Spinal cord (tissue), 9 donors: ENCODE measurements at regions not wholly inside any gene's neighbourhood (a gene's known extent, or its start where the extent isn't known, plus 50 kb on each side); places are given as distances from the start of the nearest gene placed in this dataset.
A peak's percentile ranks its signal among the peaks of the same experiment; 100 is the strongest.
"Not testable (repeated sequence)": the region's sequence is repeated elsewhere in the genome, so short reads cannot be mapped to it uniquely, and the experiment has no call there.

Experiments
- DNase-seq, 6 donors: peaks; one replicate each; pipeline versions ENCODE4 v3.0.0 to v3.0.0-alpha.2; 2013 to 2015; ENCODE audit warnings: low spot score in 6 of 6, low read depth in 4 of 6
- H3K27ac ChIP-seq: one replicate; pipeline ENCODE4 v1.5.1; 2013; ENCODE audit warnings: low read depth, low read length, control low read depth
- H3K27me3 ChIP-seq: one replicate; pipeline ENCODE4 v1.6.1; 2013; ENCODE audit warnings: low read length; ENCODE audit not compliant: control insufficient read depth, insufficient read depth
- H3K36me3 ChIP-seq: one replicate; pipeline ENCODE4 v1.6.1; 2013; ENCODE audit warnings: low read length; ENCODE audit not compliant: control insufficient read depth, insufficient read depth
- H3K4me1 ChIP-seq: one replicate; pipeline ENCODE4 v1.6.1; 2013; ENCODE audit warnings: low read length; ENCODE audit not compliant: control insufficient read depth, insufficient read depth
- H3K4me3 ChIP-seq: one replicate; pipeline ENCODE4 v1.5.1; 2013; ENCODE audit warnings: low read depth, low read length, control low read depth
- H3K9me3 ChIP-seq: one replicate; pipeline ENCODE4 v1.6.1; 2013; ENCODE audit warnings: low read length; ENCODE audit not compliant: control insufficient read depth, insufficient read depth
- WGBS: methylation state at CpG from one replicate; pipeline ENCODE4 v1.1.5; 2013; ENCODE audit warnings: missing lambda C conversion rate; ENCODE audit not compliant: insufficient coverage; 5-methylcytosine and 5-hydroxymethylcytosine counted together
- donor health status: healthy.

DNA sequence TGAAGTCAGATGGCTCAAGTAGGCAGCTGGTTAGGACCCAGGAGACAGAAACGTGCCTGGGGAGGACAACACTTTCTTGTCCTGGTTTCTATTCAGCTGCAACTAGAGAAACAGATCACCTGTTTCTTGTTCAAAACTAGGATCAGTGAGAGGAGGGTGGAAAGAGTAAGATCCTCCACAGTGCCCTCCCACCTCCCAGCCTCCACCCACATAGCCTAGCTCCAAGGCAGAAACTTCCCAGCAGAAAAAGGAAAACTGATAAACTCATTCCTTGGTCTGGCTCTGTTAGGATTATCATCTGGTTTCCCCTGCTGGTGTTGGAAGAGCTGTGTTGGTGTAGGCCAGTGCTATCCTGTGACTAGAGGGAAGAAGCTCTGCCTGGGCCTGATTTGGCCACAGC lies 943.8 kb upstream of the DEFB115 start:
- not testable (repeated sequence) for H3K9me3 ChIP-seq, H3K4me1 ChIP-seq, DNase-seq, H3K36me3 ChIP-seq, H3K27me3 ChIP-seq, H3K27ac ChIP-seq, H3K4me3 ChIP-seq
- WGBS = no CpG with 5 or more reads among the region's 1 CpG

DNA sequence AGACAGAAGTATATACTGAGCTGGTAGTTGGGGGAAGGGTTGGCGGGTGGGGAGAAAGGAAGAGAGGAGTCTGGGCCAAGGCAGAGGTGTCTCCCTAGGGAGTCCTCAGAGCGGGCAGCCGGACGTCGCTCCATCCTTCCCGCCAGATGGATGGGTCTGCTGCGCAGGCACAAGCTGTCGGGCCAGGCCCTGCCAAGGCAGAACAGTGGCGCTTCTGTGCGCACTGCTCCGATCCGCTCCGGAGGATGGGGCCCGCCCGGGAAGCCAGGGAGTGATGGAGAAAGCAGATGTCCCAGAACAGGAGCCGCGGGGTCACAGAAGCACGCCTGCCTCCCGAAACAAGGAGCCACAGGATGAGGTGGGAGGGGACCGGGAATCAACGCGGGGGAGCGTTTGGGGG lies 941.4 kb upstream of the DEFB115 start:
- not testable (repeated sequence) for H3K4me3 ChIP-seq, H3K9me3 ChIP-seq, H3K27ac ChIP-seq, H3K36me3 ChIP-seq, H3K27me3 ChIP-seq, H3K4me1 ChIP-seq
- 16% methylated on average over 15 of the region's 23 CpGs for WGBS
- peak in 2 of 6 donors; percentile 2 to 49 for DNase-seq

DNA sequence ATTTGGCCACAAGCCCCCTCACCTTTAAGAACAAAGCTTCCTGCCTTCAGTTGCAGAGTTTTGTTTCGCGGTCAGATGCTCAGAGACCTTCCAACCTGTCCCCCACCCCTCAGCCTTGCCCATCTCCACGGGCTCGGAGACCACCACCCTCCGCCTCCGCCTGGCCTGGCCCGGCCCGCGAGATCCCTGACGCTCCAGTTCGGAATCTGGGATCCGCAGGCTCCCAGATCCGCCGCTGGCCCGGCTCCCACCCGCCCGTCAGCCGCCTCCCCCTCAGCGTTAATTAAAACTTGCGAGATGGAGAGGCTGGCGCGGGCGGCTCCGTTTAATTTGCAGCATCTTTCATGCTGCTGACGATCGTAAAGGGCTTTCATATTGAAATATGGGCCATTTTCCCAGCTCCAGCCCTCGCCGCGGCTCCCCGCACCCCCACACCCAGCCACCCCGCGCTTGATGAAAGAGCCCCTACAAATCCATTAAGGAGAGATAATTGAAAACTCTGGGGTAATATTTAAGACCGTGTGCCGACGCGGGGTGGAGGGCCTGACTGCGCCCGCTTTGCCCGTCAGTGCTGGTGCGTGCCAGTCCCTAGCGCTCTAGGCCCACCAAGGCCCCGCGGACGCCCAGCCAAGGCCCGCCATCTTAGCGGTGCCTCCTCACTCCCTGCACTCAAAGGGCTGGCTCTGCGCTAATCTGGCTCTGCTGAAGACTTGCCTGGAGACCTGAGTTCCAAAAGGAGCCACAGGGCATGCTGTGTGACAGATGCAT lies 940.7 kb upstream of the DEFB115 start:
- peak in 1 of 6 donors; percentile 23 for DNase-seq
- H3K4me1 ChIP-seq, H3K27me3 ChIP-seq, H3K36me3 ChIP-seq, H3K4me3 ChIP-seq, H3K9me3 ChIP-seq, H3K27ac ChIP-seq: not testable (repeated sequence)
- 40% methylated on average over 39 of the region's 47 CpGs for WGBS

DNA sequence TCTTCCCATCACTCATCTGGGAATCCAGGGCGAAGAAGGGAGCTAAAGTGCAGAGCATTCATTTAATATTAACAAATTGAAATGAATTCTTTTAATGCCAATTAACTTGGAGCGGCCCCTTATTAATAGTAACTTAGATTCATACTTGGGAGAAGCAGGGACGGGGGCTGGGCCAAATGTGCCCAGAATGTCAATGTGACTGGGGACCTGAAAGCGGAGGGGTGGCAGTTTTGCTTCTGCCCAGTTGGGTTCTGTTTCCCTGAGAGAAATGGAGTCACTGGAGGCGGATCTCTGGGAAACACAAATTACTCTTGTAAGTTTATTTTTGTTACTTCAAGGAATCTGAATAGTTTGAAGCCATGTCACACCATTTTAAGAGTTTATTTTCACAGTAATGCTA lies 923.7 kb upstream of the DEFB115 start:
- H3K27me3 ChIP-seq, DNase-seq, H3K4me1 ChIP-seq, H3K27ac ChIP-seq, H3K4me3 ChIP-seq, H3K36me3 ChIP-seq, H3K9me3 ChIP-seq: not testable (repeated sequence)
- WGBS = no CpG with 5 or more reads among the region's 5 CpGs

DNA sequence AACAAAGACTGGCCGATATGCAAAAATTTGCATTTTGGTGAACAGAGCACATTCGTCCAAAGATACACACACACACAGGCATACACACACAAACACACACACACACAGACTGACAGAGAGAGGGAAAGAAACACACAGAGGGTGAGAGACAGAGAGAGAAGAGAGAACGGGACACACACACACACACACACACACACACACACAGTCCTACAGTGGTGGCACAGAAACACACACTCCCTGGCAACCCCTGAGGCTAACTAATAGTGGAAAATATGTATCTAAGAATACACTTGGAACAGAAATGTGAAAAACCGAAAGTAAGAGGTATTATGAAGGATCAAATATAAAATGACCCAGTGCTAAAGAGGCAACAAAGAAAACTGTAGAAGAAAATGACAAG lies 919.9 kb upstream of the DEFB115 start:
- WGBS = 57% methylated on average over 1 of the region's 4 CpGs
- not testable (repeated sequence) for H3K36me3 ChIP-seq, DNase-seq, H3K9me3 ChIP-seq, H3K4me3 ChIP-seq, H3K4me1 ChIP-seq, H3K27me3 ChIP-seq, H3K27ac ChIP-seq

DNA sequence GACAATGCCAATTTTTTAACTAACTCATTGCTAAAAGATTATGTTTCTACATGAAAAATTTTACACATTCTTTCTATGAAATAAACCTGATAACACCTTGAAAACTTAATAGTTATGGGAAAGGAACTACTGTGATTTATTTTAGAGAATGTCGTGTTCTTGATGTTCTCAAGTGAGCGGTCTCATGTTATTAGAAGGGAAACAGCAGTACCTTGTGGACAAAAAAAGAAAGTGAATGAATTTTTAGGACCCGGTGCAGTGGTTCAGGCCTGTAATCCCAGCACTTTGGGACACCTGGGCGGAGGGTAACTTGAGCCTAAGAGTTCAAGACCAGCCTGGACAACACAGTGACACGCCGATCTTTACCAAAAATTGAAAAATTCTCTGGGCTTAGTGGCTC lies 908.5 kb upstream of the DEFB115 start:
- H3K4me1 ChIP-seq, H3K9me3 ChIP-seq, H3K4me3 ChIP-seq, H3K27me3 ChIP-seq, H3K27ac ChIP-seq, H3K36me3 ChIP-seq: not testable (repeated sequence)
- 76% methylated on average over 6 of the region's 6 CpGs for WGBS
- peak in 1 of 6 donors; percentile 8 for DNase-seq

DNA sequence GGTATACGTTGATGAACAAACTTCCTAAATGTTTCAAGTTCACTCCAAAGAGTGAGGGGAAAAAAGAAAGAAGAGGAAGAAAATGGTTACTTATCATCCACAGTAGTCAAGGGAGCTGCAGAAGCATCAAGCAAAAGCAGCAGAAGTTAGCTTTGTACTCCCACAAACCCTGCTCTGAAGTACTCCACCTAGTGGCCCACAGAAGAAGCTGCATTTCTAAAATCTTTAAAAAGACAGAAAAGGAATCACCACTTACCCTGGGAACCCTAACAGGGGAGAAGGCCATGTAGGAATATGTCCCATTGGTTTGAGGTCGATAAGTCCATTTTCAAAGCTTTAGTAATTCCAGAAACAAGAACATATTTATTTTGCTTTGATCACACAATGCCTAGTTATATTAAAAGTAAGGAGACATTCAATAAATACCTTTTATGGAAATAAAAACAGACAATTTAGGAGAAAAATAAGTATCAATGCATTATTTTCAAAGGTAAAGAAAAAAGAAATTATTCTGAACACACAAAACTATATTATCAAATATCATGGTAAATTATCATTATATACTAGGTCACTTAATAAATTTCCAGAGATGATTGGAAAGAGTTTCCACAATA lies 900.5 kb upstream of the DEFB115 start:
- not testable (repeated sequence) for H3K27ac ChIP-seq, H3K9me3 ChIP-seq, H3K36me3 ChIP-seq, H3K27me3 ChIP-seq, DNase-seq, H3K4me1 ChIP-seq, H3K4me3 ChIP-seq
- no CpG with 5 or more reads among the region's 2 CpGs for WGBS

DNA sequence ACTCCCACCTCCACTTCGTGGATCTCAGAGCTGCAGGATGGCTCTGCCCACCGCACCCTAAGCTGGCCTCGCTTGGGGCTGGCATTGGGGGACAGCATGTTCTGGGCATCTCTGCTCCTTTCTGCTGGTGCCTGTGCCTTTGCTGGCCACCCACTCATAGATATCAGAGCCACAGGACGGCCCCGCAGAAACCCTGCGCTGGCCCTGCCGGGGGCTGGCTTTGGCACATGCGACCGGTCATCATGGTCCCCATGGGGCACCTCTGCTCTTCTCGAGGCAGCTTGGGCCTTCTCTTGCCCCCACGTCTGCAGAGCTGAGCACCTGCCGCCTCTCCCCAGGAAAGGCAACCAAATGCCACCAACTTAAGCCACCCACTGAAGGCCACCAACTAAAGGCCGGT lies 895.7 kb upstream of the DEFB115 start:
- not testable (repeated sequence) for H3K4me1 ChIP-seq, H3K36me3 ChIP-seq, H3K27me3 ChIP-seq, H3K9me3 ChIP-seq, H3K4me3 ChIP-seq, DNase-seq, H3K27ac ChIP-seq
- WGBS = 82% methylated on average over 13 of the region's 13 CpGs

DNA sequence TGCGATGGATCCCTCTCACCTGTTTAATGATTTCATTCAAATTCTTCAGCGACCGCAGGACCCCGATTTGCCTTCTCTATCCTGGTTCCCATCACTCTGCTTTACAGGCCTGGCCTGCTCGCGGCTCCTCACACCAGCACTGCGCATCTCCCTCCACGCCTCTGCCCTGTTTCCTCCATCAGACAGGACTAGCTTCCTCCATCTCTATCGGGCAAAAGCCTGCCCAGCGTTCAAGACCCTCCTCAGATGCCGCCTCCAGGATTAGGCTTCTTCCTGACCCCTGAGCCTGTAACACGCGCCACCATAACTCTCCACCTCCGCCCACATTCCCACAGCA lies 881.1 kb upstream of the DEFB115 start:
- peak in 1 of 6 donors; percentile 0 for DNase-seq
- H3K27me3 ChIP-seq, H3K9me3 ChIP-seq, H3K4me1 ChIP-seq, H3K27ac ChIP-seq, H3K36me3 ChIP-seq: not testable (repeated sequence)
- H3K4me3 ChIP-seq = peak overlapping the region; percentile 64
- WGBS = 79% methylated on average over 14 of the region's 14 CpGs
